Upper lobe of left lung (tissue), 6 donors: ENCODE measurements at regions not wholly inside any gene's neighbourhood (a gene's known extent, or its start where the extent isn't known, plus 50 kb on each side); places are given as distances from the start of the nearest gene placed in this dataset.

ENCODE experiments used
- ATAC-seq, 2 donors: fragments of 200-7000 bp; cut with Tn5 transposase; one replicate each; pipeline ENCODE4 v1.9.1; 2022; ENCODE audit warnings: mild to moderate bottlenecking in 2 of 2, moderate library complexity in 2 of 2; ENCODE audit not compliant: low FRiP score in 2 of 2
- DNase-seq, 2 donors: peaks; one replicate each; pipeline ENCODE4 v3.0.0-alpha.2; 2019 to 2020
- H3K27ac ChIP-seq, 4 donors: fragments of 200-600 bp; sonication (generic); one replicate each; pipeline ENCODE4 v1.5.1; 2016 to 2019
- H3K27me3 ChIP-seq, 4 donors: fragments of 200-600 bp; sonication (generic); one replicate each; pipeline ENCODE4 v1.5.1; 2017 to 2019
- H3K36me3 ChIP-seq, 4 donors: fragments of 200-600 bp; sonication (generic); one replicate each; pipeline ENCODE4 v1.5.1; 2016 to 2019
- H3K4me1 ChIP-seq, 4 donors: fragments of 200-600 bp; sonication (generic); one replicate each; pipeline ENCODE4 v1.5.1; 2018 to 2019
- H3K4me3 ChIP-seq, 4 donors: fragments of 200-600 bp; sonication (generic); one replicate each; pipeline ENCODE4 v1.5.1; 2017 to 2019; ENCODE audit warnings: mild to moderate bottlenecking in 2 of 4, moderate library complexity in 1 of 4
- H3K9me3 ChIP-seq, 4 donors: fragments of 200-600 bp; sonication (generic); one replicate each; pipeline ENCODE4 v1.5.1; 2018 to 2019
- EP300 ChIP-seq, 4 donors: sonication (generic); formaldehyde crosslinking; IDR thresholded peaks; one replicate each; pipeline ENCODE4 v1.5.1; 2017; ENCODE audit warnings: antibody characterized with exemption in 4 of 4, control low read depth in 2 of 4
- POLR2A ChIP-seq, 4 donors: fragments of 450-650 bp; IDR thresholded peaks; one replicate each; pipeline ENCODE4 v1.5.1; 2016 to 2017; ENCODE audit warnings: antibody characterized with exemption in 4 of 4, mild to moderate bottlenecking in 2 of 4
- POLR2AphosphoS5 ChIP-seq, 2 donors: sonication (generic); formaldehyde crosslinking; IDR thresholded peaks; one replicate each; pipeline ENCODE4 v1.5.1; 2017; ENCODE audit warnings: antibody characterized with exemption in 2 of 2
- WGBS, 2 donors: methylation state at CpG; one replicate each; pipeline ENCODE4 v1.1.5; 2017 to 2018; 5-methylcytosine and 5-hydroxymethylcytosine counted together
- TF ChIP-seq, protein P1 (sequence below), 6 experiments: fragments of 450-650 bp in 4 of 6; fragments of 200-600 bp in 2 of 6; sonication (generic) in 2 of 6; IDR thresholded peaks; one replicate each; pipeline ENCODE4 v1.5.1; 2016 to 2019; ENCODE audit warnings: antibody characterized with exemption in 6 of 6
- donor health status: DM: no; HTN: no; CAD: no; lungs with moderate emphysema.
- donor health status: DM: no; HTN: yes; CAD: no; lungs with severe emphysema.

- Histone ChIP-seq H3K36me3 (no peaks in the 10 kb centered on the region), H3K9me3 (peaks cover 0 to 4% (median 1%) of the 10 kb centered on the region in 4 donors), H3K4me1 (no peaks in the 10 kb centered on the region), H3K27ac (no peak overlapping the region), H3K27me3 (no peaks in the 10 kb centered on the region), H3K4me3 (no peak overlapping the region)
- ATAC-seq, result no peak
- TF ChIP-seq POLR2AphosphoS5 (IDR thresholded peaks at IDR 0.05) (no peak), POLR2A (IDR thresholded peaks at IDR 0.05) (no peak), EP300 (IDR thresholded peaks at IDR 0.05) (no peak)
- TF ChIP-seq, protein P1, sequence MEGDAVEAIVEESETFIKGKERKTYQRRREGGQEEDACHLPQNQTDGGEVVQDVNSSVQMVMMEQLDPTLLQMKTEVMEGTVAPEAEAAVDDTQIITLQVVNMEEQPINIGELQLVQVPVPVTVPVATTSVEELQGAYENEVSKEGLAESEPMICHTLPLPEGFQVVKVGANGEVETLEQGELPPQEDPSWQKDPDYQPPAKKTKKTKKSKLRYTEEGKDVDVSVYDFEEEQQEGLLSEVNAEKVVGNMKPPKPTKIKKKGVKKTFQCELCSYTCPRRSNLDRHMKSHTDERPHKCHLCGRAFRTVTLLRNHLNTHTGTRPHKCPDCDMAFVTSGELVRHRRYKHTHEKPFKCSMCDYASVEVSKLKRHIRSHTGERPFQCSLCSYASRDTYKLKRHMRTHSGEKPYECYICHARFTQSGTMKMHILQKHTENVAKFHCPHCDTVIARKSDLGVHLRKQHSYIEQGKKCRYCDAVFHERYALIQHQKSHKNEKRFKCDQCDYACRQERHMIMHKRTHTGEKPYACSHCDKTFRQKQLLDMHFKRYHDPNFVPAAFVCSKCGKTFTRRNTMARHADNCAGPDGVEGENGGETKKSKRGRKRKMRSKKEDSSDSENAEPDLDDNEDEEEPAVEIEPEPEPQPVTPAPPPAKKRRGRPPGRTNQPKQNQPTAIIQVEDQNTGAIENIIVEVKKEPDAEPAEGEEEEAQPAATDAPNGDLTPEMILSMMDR (IDR thresholded peaks at IDR 0.05), result no peak
- no peak for DNase-seq
- 64 to 67% methylated on average over 2 of the region's 2 CpGs for WGBS, 2 donors
Measured at GRCh38 chr11:107076832-107077231, 58.6 kb upstream of the GUCY1A2 start.

- no peaks in the 10 kb centered on the region for H3K9me3 ChIP-seq
- ATAC-seq (no peak), DNase-seq (no peak)
- TF ChIP-seq POLR2A (IDR thresholded peaks at IDR 0.05), result no peak
- no peak for TF ChIP-seq POLR2AphosphoS5 (IDR thresholded peaks at IDR 0.05)
- TF ChIP-seq, protein P1 (IDR thresholded peaks at IDR 0.05), result no peak
- no peak for TF ChIP-seq EP300 (IDR thresholded peaks at IDR 0.05)
- H3K27ac ChIP-seq, result no peak overlapping the region
- no peaks in the 10 kb centered on the region for H3K4me1 ChIP-seq
- H3K27me3 ChIP-seq, result no peaks in the 10 kb centered on the region
- no peaks in the 10 kb centered on the region for H3K36me3 ChIP-seq
- no peak overlapping the region for H3K4me3 ChIP-seq
Measured at GRCh38 chr11:107071129-107071528, 52.9 kb upstream of the GUCY1A2 start.
